HG03196 (cell line): ENCODE measurements at regions not wholly inside any gene's neighbourhood (a gene's known extent, or its start where the extent isn't known, plus 50 kb on each side); places are given as distances from the start of the nearest gene placed in this dataset.

Experiments
- ATAC-seq: cut with Tn5 transposase; IDR thresholded peaks from one replicate; pipeline ENCODE4 v1.9.1; 2021; ENCODE audit not compliant: unreplicated experiment

GRCh38 chr1:59078070-59078800 is 218.7 kb upstream of the FGGY start:
- ATAC-seq, result no peak

- no peak for ATAC-seq
Measured at GRCh38 chr1:59078866-59079265, 218.0 kb upstream of the FGGY start.

GRCh38 chr1:59079434-59080140 is 217.3 kb upstream of the FGGY start:
- ATAC-seq, result no peak

- ATAC-seq, result no peak
Measured at GRCh38 chr1:59081181-59081580, 215.7 kb upstream of the FGGY start.

- ATAC-seq, result no peak
Measured at GRCh38 chr1:59081795-59082194, 215.1 kb upstream of the FGGY start.

- no peak for ATAC-seq
Measured at GRCh38 chr1:59083946-59084865, 212.7 kb upstream of the FGGY start.

- ATAC-seq, result no peak
Measured at GRCh38 chr1:59085101-59085500, 211.8 kb upstream of the FGGY start.

GRCh38 chr1:59089036-59089798 is 207.7 kb upstream of the FGGY start:
- ATAC-seq, result no peak

- no peak for ATAC-seq
Measured at GRCh38 chr1:59089922-59090457, 206.9 kb upstream of the FGGY start.

- ATAC-seq, result no peak
Measured at GRCh38 chr1:59092126-59092525, 204.8 kb upstream of the FGGY start.

- ATAC-seq, result no peak
Measured at GRCh38 chr1:59094001-59094400, 202.9 kb upstream of the FGGY start.

- no peak for ATAC-seq
Measured at GRCh38 chr1:59096501-59096900, 200.4 kb upstream of the FGGY start.

- ATAC-seq, result no peak
Measured at GRCh38 chr1:59098655-59099054, 198.2 kb upstream of the FGGY start.

- no peak for ATAC-seq
Measured at GRCh38 chr1:59100708-59101374, 196.1 kb upstream of the FGGY start.

GRCh38 chr1:59101518-59101917 is 195.4 kb upstream of the FGGY start:
- ATAC-seq, result no peak

- ATAC-seq, result no peak
Measured at GRCh38 chr1:59103457-59103856, 193.4 kb upstream of the FGGY start.

- ATAC-seq, result no peak
Measured at GRCh38 chr1:59104191-59104760, 192.6 kb upstream of the FGGY start.

GRCh38 chr1:59105548-59106507 is 191.1 kb upstream of the FGGY start:
- ATAC-seq, result no peak

- ATAC-seq, result no peak
Measured at GRCh38 chr1:59107516-59107915, 189.4 kb upstream of the FGGY start.
